GM13977 (cell line): ENCODE measurements at regions not wholly inside any gene's neighbourhood (a gene's known extent, or its start where the extent isn't known, plus 50 kb on each side); places are given as distances from the start of the nearest gene placed in this dataset.

Source experiments
- DNase-seq: peaks from one replicate; pipeline ENCODE4 v3.0.0; 2012; ENCODE audit warnings: low spot score
- in situ Hi-C: fragments of 300-500 bp; cut with MboI; formaldehyde crosslinking; loops from one replicate; pipeline ENCODE4 v1.12.0; 2022; ENCODE audit warnings: low sequenced_read_pairs, low pct_unique_long_range_greater_than_20kb, mixed read lengths, inconsistent platforms; ENCODE audit not compliant: unreplicated experiment
- TF ChIP-seq, protein P1 (sequence below): IDR thresholded peaks from 2 replicates; pipeline ENCODE4 v1.5.1; 2012; ENCODE audit warnings: mild to moderate bottlenecking, control low read depth; ENCODE audit not compliant: insufficient read depth; ENCODE audit errors: extremely low read depth, missing control alignments

DNA sequence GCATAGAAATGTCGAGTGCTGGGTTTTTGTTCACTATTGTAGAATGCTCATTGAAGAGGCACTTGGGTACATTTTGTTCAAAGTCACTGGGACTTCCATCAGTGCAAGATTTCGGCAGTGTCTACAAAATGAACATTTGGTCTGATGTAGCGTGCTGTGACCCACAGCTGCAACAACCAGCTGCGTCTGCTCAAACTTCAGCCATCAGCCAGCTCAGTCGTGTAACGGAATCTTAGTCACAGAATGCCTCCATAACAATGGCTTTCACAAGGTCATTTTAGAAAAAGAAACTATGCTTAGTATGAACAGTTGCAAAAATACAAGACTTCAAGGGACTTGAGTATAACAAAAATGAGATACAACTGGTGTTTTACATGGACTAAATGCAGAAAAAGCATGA lies 828.1 kb upstream of the GRAMD2B start:
- DNase-seq: no peak
- TF ChIP-seq, protein P1, sequence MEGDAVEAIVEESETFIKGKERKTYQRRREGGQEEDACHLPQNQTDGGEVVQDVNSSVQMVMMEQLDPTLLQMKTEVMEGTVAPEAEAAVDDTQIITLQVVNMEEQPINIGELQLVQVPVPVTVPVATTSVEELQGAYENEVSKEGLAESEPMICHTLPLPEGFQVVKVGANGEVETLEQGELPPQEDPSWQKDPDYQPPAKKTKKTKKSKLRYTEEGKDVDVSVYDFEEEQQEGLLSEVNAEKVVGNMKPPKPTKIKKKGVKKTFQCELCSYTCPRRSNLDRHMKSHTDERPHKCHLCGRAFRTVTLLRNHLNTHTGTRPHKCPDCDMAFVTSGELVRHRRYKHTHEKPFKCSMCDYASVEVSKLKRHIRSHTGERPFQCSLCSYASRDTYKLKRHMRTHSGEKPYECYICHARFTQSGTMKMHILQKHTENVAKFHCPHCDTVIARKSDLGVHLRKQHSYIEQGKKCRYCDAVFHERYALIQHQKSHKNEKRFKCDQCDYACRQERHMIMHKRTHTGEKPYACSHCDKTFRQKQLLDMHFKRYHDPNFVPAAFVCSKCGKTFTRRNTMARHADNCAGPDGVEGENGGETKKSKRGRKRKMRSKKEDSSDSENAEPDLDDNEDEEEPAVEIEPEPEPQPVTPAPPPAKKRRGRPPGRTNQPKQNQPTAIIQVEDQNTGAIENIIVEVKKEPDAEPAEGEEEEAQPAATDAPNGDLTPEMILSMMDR: no peak
- in situ Hi-C loops: no loop called here

DNA sequence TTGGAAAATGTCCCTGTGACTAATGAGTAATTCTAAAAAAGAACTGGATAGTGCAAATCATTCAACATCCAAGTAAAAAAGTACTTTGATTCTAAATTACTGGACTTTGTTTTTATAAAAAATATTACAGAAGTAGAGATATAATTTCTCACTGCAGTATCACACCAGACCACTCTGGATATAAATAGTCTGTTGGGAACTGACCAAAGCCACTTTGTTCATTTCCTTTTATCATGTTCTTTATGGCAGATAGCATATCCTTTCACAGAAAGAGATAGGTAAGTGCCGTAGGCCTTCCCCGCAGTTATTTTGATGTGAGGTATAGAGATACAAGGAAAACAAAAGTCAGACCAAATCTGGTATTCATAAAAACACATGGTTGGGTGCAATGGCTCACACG lies 827.4 kb upstream of the GRAMD2B start:
- no peak for DNase-seq
- TF ChIP-seq, protein P1: no peak
- in situ Hi-C loops: no loop called here

DNA sequence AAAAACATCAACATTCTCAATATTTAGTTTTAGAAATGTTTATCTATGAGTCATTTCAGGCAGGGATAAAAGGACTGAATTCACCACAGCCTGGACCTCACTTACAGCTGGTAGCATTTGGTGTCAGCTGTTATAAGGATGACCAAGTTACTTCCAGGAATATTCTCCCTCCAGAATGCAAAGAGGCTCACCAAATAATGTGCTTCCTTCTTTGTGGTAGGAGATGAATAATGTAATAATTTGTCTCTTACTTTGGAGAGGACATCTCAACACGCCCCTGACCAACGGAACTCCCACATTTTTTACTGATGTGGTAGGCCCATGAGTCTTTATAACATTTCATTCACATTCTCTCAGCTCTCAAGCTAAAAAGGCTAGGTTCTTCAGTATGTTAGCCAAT lies 825.9 kb upstream of the GRAMD2B start:
- in situ Hi-C loops: no loop called here
- TF ChIP-seq, protein P1: no peak
- DNase-seq: no peak

DNA sequence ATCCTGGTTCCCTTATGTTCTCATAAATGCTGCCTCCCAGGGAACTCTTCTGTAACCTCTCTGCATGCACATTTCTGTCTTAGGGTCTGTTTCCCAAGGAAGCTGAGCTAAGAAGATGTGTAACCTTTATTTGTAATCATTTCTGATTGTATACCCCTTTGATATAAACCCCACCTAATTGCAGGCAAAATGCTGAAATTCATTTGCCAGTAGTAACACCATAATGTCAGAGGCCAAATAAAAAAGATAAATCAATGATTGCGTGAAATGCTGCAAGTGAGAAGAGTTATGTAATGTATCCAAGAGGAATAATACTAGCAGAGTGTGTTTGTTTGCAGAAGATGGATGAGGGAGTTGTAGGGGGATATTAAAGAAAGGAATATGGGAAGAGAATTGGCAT lies 822.6 kb upstream of the GRAMD2B start:
- DNase-seq: no peak
- in situ Hi-C loops: no loop called here
- TF ChIP-seq, protein P1: no peak

DNA sequence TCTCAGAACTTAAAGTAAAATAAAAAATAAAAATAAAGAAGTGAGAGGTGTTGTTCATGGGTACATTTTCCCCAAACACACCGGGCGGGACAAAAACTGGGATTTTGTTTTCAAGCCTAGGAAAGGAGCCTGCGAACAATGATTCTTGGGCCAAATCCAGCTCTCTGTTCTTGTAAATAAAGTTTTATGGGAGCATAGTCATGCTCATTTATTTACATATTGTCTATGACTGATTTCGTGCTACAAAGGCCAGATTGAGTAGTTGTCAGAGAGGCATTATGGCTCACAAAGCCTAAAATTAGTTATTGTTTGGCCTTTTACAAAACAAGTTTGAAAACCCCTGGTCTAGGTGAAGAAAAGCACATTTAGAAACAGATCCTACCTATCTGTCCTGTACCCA lies 821.0 kb upstream of the GRAMD2B start:
- TF ChIP-seq, protein P1: no peak
- in situ Hi-C loops: no loop called here
- no peak for DNase-seq

DNA sequence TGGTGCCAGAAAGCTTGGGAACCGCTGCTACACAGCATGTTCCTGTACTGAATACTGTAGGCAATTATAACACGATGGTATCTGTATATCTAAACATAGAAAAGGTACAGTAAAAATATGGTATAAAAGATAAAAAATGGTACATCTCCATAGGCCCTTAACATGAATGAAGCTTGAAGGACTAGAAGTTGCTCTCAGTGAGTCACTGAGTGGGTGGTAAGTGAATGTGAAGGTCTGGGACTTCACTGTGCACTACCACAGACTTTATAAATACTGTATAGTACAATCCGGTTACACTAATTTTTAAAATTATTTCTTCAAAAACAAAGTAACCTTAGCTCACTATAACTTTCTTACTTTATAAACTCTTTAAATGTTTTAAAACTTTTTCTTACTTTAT lies 819.9 kb upstream of the GRAMD2B start:
- TF ChIP-seq, protein P1: no peak
- in situ Hi-C loops: no loop called here
- DNase-seq: no peak

DNA sequence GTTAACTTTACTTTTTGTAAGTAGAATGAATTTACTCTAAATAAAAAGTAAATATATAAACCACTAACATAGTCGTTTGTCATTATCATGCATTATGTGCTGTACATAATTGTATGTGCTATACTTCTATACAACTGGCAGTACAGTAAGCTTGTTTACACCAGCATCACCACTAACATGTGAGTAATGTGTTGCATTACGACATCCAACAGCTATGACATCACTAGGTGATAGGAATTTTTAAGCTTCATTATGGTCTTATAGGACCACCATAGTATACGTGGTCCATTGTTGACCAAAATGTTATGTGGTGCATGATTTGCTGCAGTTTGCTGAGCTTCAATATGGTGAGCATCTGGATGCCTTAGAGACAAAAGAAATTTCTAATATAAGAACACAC lies 819.1 kb upstream of the GRAMD2B start:
- DNase-seq: no peak
- TF ChIP-seq, protein P1: no peak
- in situ Hi-C loops: no loop called here
